GM13976 (cell line): ENCODE measurements at regions not wholly inside any gene's neighbourhood (a gene's known extent, or its start where the extent isn't known, plus 50 kb on each side); places are given as distances from the start of the nearest gene placed in this dataset.

Experiments used
- DNase-seq: peaks from one replicate; pipeline ENCODE4 v3.0.0; 2012; ENCODE audit warnings: low spot score
- in situ Hi-C: fragments of 300-500 bp; cut with MboI; formaldehyde crosslinking; loops from one replicate; pipeline ENCODE4 v1.12.0; 2022; ENCODE audit warnings: low sequenced_read_pairs, mixed read lengths, inconsistent platforms; ENCODE audit not compliant: unreplicated experiment
- TF ChIP-seq, protein P1 (sequence below): IDR thresholded peaks from 2 replicates; pipeline ENCODE4 v1.5.1; 2012; ENCODE audit warnings: borderline replicate concordance, mild to moderate bottlenecking; ENCODE audit not compliant: insufficient read depth; ENCODE audit errors: extremely low read depth, missing control alignments, control extremely low read depth

DNA sequence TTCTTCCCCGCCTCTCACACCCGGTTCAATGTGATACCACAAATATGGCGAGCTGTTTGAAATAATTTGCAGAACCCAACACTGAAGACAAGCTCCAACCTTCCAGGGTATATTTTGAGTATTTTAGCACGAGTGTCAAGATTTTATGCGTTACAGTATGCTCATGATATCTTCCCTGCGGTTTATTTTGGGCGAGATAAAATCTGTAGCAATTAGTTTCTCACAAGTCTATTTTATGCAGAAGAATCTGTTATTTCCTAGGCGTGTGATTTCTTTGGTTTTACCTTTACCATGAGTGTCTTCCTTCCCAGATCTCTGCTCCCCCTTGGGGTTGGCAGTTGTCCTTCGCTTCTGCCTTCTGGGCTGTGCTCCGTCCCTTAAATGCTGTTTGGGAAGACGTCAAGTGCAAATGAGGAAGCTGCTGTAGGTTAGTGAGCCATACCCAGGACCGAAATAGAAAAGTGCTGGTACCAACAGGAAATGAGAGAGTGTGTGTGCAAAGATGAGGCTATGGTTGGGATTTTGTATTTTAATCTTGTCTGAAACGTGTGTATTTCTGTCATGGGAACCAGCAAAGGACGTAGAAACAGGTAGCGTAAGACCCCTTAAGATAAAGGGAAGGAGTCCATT lies 299.8 kb downstream of the KLF6 start:
- TF ChIP-seq, protein P1, sequence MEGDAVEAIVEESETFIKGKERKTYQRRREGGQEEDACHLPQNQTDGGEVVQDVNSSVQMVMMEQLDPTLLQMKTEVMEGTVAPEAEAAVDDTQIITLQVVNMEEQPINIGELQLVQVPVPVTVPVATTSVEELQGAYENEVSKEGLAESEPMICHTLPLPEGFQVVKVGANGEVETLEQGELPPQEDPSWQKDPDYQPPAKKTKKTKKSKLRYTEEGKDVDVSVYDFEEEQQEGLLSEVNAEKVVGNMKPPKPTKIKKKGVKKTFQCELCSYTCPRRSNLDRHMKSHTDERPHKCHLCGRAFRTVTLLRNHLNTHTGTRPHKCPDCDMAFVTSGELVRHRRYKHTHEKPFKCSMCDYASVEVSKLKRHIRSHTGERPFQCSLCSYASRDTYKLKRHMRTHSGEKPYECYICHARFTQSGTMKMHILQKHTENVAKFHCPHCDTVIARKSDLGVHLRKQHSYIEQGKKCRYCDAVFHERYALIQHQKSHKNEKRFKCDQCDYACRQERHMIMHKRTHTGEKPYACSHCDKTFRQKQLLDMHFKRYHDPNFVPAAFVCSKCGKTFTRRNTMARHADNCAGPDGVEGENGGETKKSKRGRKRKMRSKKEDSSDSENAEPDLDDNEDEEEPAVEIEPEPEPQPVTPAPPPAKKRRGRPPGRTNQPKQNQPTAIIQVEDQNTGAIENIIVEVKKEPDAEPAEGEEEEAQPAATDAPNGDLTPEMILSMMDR = no peak
- peak; percentile 36 for DNase-seq
- in situ Hi-C loops = no loop called here

DNA sequence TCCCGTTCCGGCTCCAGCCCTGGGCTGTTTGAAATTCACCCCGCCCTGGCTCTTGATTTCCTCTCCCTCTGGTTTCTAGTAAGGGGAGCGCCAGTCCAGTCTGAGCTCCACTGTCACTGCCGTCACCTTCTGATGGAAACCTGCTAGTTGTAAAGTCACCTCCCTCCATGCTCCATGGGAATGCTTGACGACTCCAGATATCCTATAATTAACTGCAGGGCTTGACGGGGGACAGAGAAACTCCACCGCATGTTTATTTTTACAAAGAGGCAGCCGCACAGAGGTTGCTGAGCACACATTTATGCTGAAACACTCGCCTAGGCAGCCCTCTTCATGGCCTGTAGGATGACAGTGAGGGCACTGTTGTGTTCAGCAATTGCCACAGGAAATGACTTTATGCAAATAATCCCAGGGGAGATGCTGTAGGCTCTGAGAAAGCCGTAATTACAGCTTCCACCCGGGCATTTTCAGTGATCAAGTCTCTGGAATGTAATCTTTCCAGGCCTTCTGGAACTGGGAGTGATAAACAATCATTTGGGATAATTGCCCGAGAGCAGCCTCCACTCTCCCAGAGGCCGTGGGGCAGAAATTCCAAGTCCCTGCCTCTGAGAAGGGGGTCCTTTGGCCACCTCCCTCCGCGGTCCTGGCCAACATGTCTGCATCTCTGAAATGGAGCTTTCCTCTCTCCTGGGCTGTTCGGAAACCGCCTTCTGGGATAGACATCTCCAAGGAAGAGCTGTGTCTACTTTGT lies 300.5 kb downstream of the KLF6 start:
- TF ChIP-seq, protein P1 = no peak
- DNase-seq = peak; percentile 53
- in situ Hi-C loops = no loop called here

DNA sequence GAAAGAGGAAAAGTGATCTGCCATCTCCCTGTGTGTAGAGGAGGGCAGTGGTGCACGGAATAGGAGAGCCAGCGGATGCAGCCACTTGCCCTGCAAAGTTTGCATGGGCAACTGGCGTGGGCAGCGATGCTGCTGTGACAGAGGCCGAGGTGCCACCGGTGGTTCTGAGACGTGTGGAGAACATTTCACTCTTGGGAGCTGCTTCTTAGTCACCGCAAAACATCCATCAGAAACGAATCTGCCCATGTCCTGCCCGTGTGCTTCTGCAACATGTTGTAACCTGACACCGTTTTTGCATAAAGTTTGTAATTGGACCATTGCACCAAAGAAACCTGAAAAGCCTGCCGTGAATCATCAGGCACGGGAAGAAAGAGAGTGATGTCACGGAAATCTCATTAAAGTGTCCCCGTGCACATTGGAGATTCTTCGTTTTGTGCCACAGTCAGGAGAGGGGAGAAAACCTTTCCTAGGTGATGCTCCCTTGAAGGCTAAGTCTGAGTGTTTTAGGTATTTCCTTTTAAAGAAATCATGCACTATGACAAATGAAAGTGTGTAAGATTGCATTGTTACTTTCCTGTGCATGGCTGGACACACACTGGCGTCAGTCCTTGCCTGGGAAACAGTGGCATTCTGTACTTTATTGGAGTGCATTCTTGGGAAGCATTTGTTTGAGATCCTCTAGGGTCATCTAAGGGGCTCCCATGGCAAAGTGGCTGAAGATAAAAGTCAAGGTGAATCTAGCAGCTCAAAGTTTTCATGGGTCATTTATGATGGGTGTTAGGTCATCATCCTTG lies 302.6 kb downstream of the KLF6 start:
- TF ChIP-seq, protein P1 = no peak
- peak; percentile 36 for DNase-seq
- in situ Hi-C loops = no loop called here

DNA sequence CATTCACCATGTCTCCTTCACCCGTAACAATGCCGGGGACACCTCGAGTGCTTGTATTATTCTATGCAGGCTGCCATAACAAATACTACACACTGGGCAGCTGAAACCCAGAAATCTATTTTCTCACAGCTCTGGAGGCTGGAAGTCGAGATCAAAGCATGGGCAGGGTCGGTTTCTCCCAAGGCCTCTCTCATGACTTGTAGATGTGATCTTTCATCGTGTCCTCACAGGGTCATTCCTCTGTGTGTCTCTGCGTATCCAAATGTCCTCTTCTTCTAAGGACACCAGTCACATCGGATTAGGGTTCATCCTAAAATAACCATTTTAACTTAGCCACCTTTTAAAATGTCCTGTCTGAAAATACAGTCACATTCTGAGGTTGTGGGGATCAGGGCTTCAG lies 303.5 kb downstream of the KLF6 start:
- in situ Hi-C loops = no loop called here
- DNase-seq = no peak
- TF ChIP-seq, protein P1 = no peak

DNA sequence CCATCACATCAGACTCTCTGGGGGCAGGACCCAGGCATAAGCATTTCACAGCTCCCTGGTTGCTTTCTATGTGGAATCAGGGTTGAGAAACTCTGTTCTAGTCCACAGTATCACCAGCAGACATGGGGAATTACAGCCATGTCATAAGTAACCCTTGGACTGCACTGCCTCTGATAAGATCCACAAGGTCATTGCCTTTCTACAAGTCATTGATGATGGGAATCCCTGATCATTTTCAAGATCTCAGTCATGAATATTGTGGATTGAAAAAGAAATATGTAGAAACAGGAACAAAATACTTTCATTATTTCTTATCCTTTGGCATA lies 304.1 kb downstream of the KLF6 start:
- in situ Hi-C loops = no loop called here
- DNase-seq = no peak
- TF ChIP-seq, protein P1 = no peak

DNA sequence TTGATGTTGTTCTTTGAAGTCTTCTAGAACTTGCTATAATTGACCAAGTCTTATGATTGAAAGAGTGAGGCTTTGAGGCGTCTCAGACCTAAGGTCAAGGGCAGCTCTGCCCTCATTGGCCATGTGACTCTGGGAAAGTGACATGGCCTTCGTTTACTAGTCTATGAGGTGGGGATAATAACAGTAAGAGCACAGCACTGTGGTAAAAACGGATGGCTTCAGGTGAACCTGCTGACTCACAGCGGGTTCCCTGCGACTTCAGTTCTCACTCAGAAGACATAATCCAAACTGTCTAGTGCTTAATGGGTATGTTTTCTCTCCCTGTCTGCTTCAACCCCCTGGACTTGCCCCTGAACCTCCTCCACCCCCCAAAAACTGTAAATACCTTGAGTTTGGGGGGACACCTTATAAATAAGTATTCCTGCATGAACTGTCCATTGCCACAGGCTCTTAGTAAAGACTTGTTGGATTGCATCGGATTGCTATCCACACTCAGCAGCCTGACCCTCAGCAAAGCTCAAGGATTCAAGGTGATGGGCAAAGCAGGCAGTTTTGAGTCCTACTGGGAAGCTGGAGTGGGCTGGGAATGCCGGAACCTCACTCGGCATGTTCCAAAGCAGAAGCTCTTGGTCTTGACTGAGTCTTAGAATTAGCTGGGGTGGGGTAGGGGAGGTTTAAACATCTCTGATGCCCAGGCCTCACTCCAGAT lies 304.6 kb downstream of the KLF6 start:
- DNase-seq = no peak
- in situ Hi-C loops = no loop called here
- TF ChIP-seq, protein P1 = no peak
